ENCODE measurements at regions not wholly inside any gene's neighbourhood (a gene's known extent, or its start where the extent isn't known, plus 50 kb on each side); places are given as distances from the start of the nearest gene placed in this dataset.

- CTCF ChIA-PET = no interaction called here
Measured at GRCh38 chr2:234326694-234327093, 170.2 kb downstream of the ARL4C start.

GRCh38 chr2:234324116-234324515 lies 172.8 kb downstream of the ARL4C start:
- Histone ChIP-seq H3K27ac (ENCODE audit: insufficient read depth in 1 of 2, low read depth in 1 of 2, low read length in 2 of 2, poor library complexity in 1 of 2, severe bottlenecking in 2 of 2) (no peak overlapping the region), H3K27me3 (replicated peaks in 2 of 5; ENCODE audit: control insufficient read depth in 4 of 5, insufficient read depth in 5 of 5, low read length in 4 of 5) (peaks cover 0 to 9% (median 0%) of the 10 kb centered on the region in 5 experiments), H3K4me3 (ENCODE audit: control insufficient read depth in 1 of 7, extremely low read depth in 1 of 7, insufficient read depth in 4 of 7, low read depth in 2 of 7, low read length in 6 of 7) (no peak overlapping the region), H3K4me1 (ENCODE audit: control extremely low read depth in 1 of 4, control insufficient read depth in 4 of 4, insufficient read depth in 4 of 4, low read length in 3 of 4) (peaks cover 0 to 2% (median 0%) of the 10 kb centered on the region in 4 experiments), H3K9me3 (ENCODE audit: control extremely low read depth in 1 of 5, control insufficient read depth in 4 of 5, insufficient read depth in 2 of 5, low read depth in 1 of 5, low read length in 4 of 5) (no peaks in the 10 kb centered on the region), H3K36me3 (ENCODE audit: control insufficient read depth in 4 of 4, insufficient read depth in 4 of 4, low read length in 3 of 4) (no peaks in the 10 kb centered on the region)
- WGBS (ENCODE audit: insufficient coverage) = 97% methylated on average over 5 of the region's 5 CpGs
- no peak for DNase-seq
- ChIA-PET CTCF (no interaction called here), POLR2A (interaction anchor here (0.6 kb wide), 1 partner anchor 39 kb away, joined by 4 read pairs; no protein-coding TSS in a partner anchor)

More at GRCh38 chr2:234326694-234327093, 170.2 kb downstream of the ARL4C start:
- Histone ChIP-seq H3K27me3 (replicated peaks in 2 of 5; ENCODE audit: control insufficient read depth in 4 of 5, insufficient read depth in 5 of 5, low read length in 4 of 5) (peaks cover 0 to 11% (median 0%) of the 10 kb centered on the region in 5 experiments), H3K36me3 (ENCODE audit: control insufficient read depth in 4 of 4, insufficient read depth in 4 of 4, low read length in 3 of 4) (no peaks in the 10 kb centered on the region), H3K4me1 (ENCODE audit: control extremely low read depth in 1 of 4, control insufficient read depth in 4 of 4, insufficient read depth in 4 of 4, low read length in 3 of 4) (peaks cover 0 to 2% (median 0%) of the 10 kb centered on the region in 4 experiments), H3K9me3 (ENCODE audit: control extremely low read depth in 1 of 5, control insufficient read depth in 4 of 5, insufficient read depth in 2 of 5, low read depth in 1 of 5, low read length in 4 of 5) (no peaks in the 10 kb centered on the region), H3K4me3 (ENCODE audit: control insufficient read depth in 1 of 7, extremely low read depth in 1 of 7, insufficient read depth in 4 of 7, low read depth in 2 of 7, low read length in 6 of 7) (no peak overlapping the region), H3K27ac (ENCODE audit: insufficient read depth in 1 of 2, low read depth in 1 of 2, low read length in 2 of 2, poor library complexity in 1 of 2, severe bottlenecking in 2 of 2) (no peak overlapping the region)
- whole genome bisulfite sequencing (ENCODE audit: insufficient coverage) = 80% methylated on average over 2 of the region's 2 CpGs
- DNase-seq = no peak
- POLR2A ChIA-PET = no interaction called here

- peak in 2 of 3 donors; percentile 24 to 32 for DNase-seq
- Histone ChIP-seq H3K36me3 (ENCODE audit: control insufficient read depth in 4 of 4, insufficient read depth in 4 of 4, low read length in 3 of 4) (no peaks in the 10 kb centered on the region), H3K27ac (ENCODE audit: insufficient read depth in 1 of 2, low read depth in 1 of 2, low read length in 2 of 2, poor library complexity in 1 of 2, severe bottlenecking in 2 of 2) (no peak overlapping the region), H3K4me3 (ENCODE audit: control insufficient read depth in 1 of 7, extremely low read depth in 1 of 7, insufficient read depth in 4 of 7, low read depth in 2 of 7, low read length in 6 of 7) (no peak overlapping the region), H3K9me3 (ENCODE audit: control extremely low read depth in 1 of 5, control insufficient read depth in 4 of 5, insufficient read depth in 2 of 5, low read depth in 1 of 5, low read length in 4 of 5) (no peaks in the 10 kb centered on the region), H3K27me3 (replicated peaks in 2 of 5; ENCODE audit: control insufficient read depth in 4 of 5, insufficient read depth in 5 of 5, low read length in 4 of 5) (peaks cover 0 to 9% (median 0%) of the 10 kb centered on the region in 5 experiments), H3K4me1 (ENCODE audit: control extremely low read depth in 1 of 4, control insufficient read depth in 4 of 4, insufficient read depth in 4 of 4, low read length in 3 of 4) (peaks cover 0 to 3% (median 1%) of the 10 kb centered on the region in 4 experiments)
- no CpG with 5 or more reads among the region's 2 CpGs for WGBS (ENCODE audit: insufficient coverage)
- ChIA-PET POLR2A (no interaction called here), CTCF (interaction anchor here (0.8 kb wide), 1 partner anchor 32 kb away, joined by 3 read pairs; no protein-coding TSS in a partner anchor)
Measured at GRCh38 chr2:234322766-234323465, 174.0 kb downstream of the ARL4C start.

- CTCF ChIA-PET = no interaction called here
- WGBS (ENCODE audit: insufficient coverage) = 89% methylated on average over 1 of the region's 3 CpGs
- DNase-seq = no peak
- H3K27me3 ChIP-seq (replicated peaks in 2 of 5; ENCODE audit: control insufficient read depth in 4 of 5, insufficient read depth in 5 of 5, low read length in 4 of 5) = peaks cover 0 to 9% (median 0%) of the 10 kb centered on the region in 5 experiments
- no peaks in the 10 kb centered on the region for H3K36me3 ChIP-seq (ENCODE audit: control insufficient read depth in 4 of 4, insufficient read depth in 4 of 4, low read length in 3 of 4)
- H3K27ac ChIP-seq (ENCODE audit: insufficient read depth in 1 of 2, low read depth in 1 of 2, low read length in 2 of 2, poor library complexity in 1 of 2, severe bottlenecking in 2 of 2) = no peak overlapping the region
- no peak overlapping the region for H3K4me3 ChIP-seq (ENCODE audit: control insufficient read depth in 1 of 7, extremely low read depth in 1 of 7, insufficient read depth in 4 of 7, low read depth in 2 of 7, low read length in 6 of 7)
- no peaks in the 10 kb centered on the region for H3K9me3 ChIP-seq (ENCODE audit: control extremely low read depth in 1 of 5, control insufficient read depth in 4 of 5, insufficient read depth in 2 of 5, low read depth in 1 of 5, low read length in 4 of 5)
- POLR2A ChIA-PET = no interaction called here
- H3K4me1 ChIP-seq (ENCODE audit: control extremely low read depth in 1 of 4, control insufficient read depth in 4 of 4, insufficient read depth in 4 of 4, low read length in 3 of 4) = peaks cover 0 to 3% (median 1%) of the 10 kb centered on the region in 4 experiments
Measured at GRCh38 chr2:234320066-234320465, 176.8 kb downstream of the ARL4C start.

- Histone ChIP-seq H3K9me3 (ENCODE audit: control extremely low read depth in 1 of 5, control insufficient read depth in 4 of 5, insufficient read depth in 2 of 5, low read depth in 1 of 5, low read length in 4 of 5) (no peaks in the 10 kb centered on the region), H3K4me1 (ENCODE audit: control extremely low read depth in 1 of 4, control insufficient read depth in 4 of 4, insufficient read depth in 4 of 4, low read length in 3 of 4) (peaks cover 0 to 3% (median 1%) of the 10 kb centered on the region in 4 experiments), H3K4me3 (ENCODE audit: control insufficient read depth in 1 of 7, extremely low read depth in 1 of 7, insufficient read depth in 4 of 7, low read depth in 2 of 7, low read length in 6 of 7) (no peak overlapping the region), H3K27ac (ENCODE audit: insufficient read depth in 1 of 2, low read depth in 1 of 2, low read length in 2 of 2, poor library complexity in 1 of 2, severe bottlenecking in 2 of 2) (no peak overlapping the region), H3K36me3 (ENCODE audit: control insufficient read depth in 4 of 4, insufficient read depth in 4 of 4, low read length in 3 of 4) (no peaks in the 10 kb centered on the region), H3K27me3 (replicated peaks in 2 of 5; ENCODE audit: control insufficient read depth in 4 of 5, insufficient read depth in 5 of 5, low read length in 4 of 5) (peaks cover 0 to 9% (median 0%) of the 10 kb centered on the region in 5 experiments)
- CTCF ChIA-PET = interaction anchor here (1.5 kb wide), 1 partner anchor 9 kb away, joined by 3 read pairs; no protein-coding TSS in a partner anchor
- POLR2A ChIA-PET = no interaction called here
- 33% methylated on average over 1 of the region's 3 CpGs for WGBS (ENCODE audit: insufficient coverage)
- no peak for DNase-seq
Measured at GRCh38 chr2:234318361-234318760, 178.5 kb downstream of the ARL4C start.

- ChIA-PET CTCF (no interaction called here), POLR2A (no interaction called here)
- WGBS (ENCODE audit: insufficient coverage) = 94% methylated on average over 2 of the region's 4 CpGs
- Histone ChIP-seq H3K27me3 (replicated peaks in 2 of 5; ENCODE audit: control insufficient read depth in 4 of 5, insufficient read depth in 5 of 5, low read length in 4 of 5) (no peaks in the 10 kb centered on the region), H3K27ac (ENCODE audit: insufficient read depth in 1 of 2, low read depth in 1 of 2, low read length in 2 of 2, poor library complexity in 1 of 2, severe bottlenecking in 2 of 2) (no peak overlapping the region), H3K36me3 (ENCODE audit: control insufficient read depth in 4 of 4, insufficient read depth in 4 of 4, low read length in 3 of 4) (no peaks in the 10 kb centered on the region), H3K4me3 (ENCODE audit: control insufficient read depth in 1 of 7, extremely low read depth in 1 of 7, insufficient read depth in 4 of 7, low read depth in 2 of 7, low read length in 6 of 7) (no peak overlapping the region), H3K4me1 (ENCODE audit: control extremely low read depth in 1 of 4, control insufficient read depth in 4 of 4, insufficient read depth in 4 of 4, low read length in 3 of 4) (peaks cover 0 to 16% (median 3%) of the 10 kb centered on the region in 4 experiments), H3K9me3 (ENCODE audit: control extremely low read depth in 1 of 5, control insufficient read depth in 4 of 5, insufficient read depth in 2 of 5, low read depth in 1 of 5, low read length in 4 of 5) (no peaks in the 10 kb centered on the region)
- DNase-seq = no peak
Measured at GRCh38 chr2:234313558-234313957, 183.3 kb downstream of the ARL4C start.

GRCh38 chr2:234310166-234310565 lies 186.7 kb downstream of the ARL4C start:
- CTCF ChIA-PET = no interaction called here
- WGBS (ENCODE audit: insufficient coverage) = 95% methylated on average over 5 of the region's 5 CpGs
- Histone ChIP-seq H3K27me3 (replicated peaks in 2 of 5; ENCODE audit: control insufficient read depth in 4 of 5, insufficient read depth in 5 of 5, low read length in 4 of 5) (peaks cover 0 to 10% (median 0%) of the 10 kb centered on the region in 5 experiments), H3K4me1 (ENCODE audit: control extremely low read depth in 1 of 4, control insufficient read depth in 4 of 4, insufficient read depth in 4 of 4, low read length in 3 of 4) (peaks cover 0 to 23% (median 7%) of the 10 kb centered on the region in 4 experiments), H3K9me3 (ENCODE audit: control extremely low read depth in 1 of 5, control insufficient read depth in 4 of 5, insufficient read depth in 2 of 5, low read depth in 1 of 5, low read length in 4 of 5) (peaks cover 0 to 4% (median 0%) of the 10 kb centered on the region in 5 experiments), H3K36me3 (ENCODE audit: control insufficient read depth in 4 of 4, insufficient read depth in 4 of 4, low read length in 3 of 4) (no peaks in the 10 kb centered on the region), H3K27ac (ENCODE audit: insufficient read depth in 1 of 2, low read depth in 1 of 2, low read length in 2 of 2, poor library complexity in 1 of 2, severe bottlenecking in 2 of 2) (no peak overlapping the region), H3K4me3 (ENCODE audit: control insufficient read depth in 1 of 7, extremely low read depth in 1 of 7, insufficient read depth in 4 of 7, low read depth in 2 of 7, low read length in 6 of 7) (no peak overlapping the region)
- POLR2A ChIA-PET = no interaction called here
- no peak for DNase-seq
